ENCODE measurements at regions not wholly inside any gene's neighbourhood (a gene's known extent, or its start where the extent isn't known, plus 50 kb on each side); places are given as distances from the start of the nearest gene placed in this dataset.

DNA sequence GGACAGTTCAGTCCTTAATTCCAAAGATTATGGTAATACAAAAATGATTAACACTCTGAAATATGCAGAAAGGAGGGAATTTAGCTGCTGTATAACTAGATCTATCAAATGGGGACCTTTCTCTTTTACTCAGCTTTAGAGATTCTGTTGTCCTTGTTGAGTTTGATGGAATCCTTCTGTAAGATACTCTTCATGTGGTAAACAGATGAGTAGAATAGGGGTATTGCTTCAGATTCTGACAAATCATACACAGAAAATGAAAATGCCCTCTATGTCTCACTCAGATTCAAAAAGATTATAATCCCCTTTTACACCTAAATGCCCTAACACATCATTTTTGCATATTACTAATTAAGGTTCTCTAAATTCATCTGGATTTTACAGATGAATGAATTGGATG is 50.7 kb downstream of the ARHGAP35 start:
- no peak for DNase-seq (ENCODE audit: low spot score)

DNA sequence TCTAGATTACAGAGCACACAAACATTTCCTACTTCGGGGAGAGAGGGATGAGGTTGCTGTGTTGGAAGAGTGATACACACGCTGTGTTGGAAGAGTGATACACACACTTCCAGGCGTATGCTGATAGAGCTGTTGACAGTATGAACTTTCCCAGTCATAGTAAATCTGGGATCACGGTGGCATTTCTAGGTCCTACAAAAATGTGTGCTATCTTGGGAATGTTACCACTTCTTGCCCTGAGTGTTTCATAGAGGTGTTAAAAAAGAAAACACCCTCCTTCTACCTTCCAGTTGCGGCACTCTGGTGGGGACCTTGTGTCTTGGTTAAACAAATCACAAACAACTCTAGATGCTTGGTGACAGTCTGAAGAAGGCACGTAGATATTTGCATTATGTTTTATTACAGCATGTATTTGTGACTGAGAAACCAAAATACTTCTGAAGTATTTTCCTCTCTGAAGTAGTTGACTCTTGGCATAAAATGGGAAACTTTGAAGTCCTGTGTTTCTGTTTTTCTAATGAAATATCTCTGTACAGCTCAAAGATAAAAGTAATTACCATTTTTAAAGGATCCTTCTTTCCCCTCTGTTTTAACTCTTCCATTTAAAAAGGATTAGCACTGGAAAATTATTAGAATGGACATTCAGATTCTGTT is 52.5 kb downstream of the ARHGAP35 start:
- no peak for DNase-seq (ENCODE audit: low spot score)

DNA sequence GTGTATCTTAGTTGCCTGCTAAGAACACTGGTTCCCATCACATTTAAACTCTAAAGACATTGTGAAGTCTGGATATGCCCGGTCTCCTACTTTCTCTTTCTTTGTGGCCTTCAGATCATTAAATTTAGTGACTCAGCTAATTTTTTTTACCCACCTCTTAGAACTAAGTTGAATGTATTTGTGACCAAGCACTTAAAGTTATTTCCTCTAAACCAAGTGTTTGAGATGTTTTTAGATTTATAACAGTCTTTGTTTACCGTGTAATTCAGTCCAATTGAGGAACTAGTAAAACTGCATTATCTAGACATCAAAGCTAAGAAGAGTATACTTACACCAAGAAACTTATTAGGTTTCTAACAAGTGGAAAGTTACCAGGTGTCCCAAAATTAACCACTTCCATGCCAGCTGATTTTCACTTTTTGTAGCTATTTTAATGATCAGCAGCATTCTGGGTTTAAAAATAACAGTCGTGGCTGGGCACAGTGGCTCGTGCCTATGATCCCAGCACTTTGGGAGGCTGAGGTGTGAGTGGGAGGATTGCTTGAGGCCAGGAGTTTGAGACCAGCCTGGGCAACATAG is 53.1 kb downstream of the ARHGAP35 start:
- DNase-seq (ENCODE audit: low spot score): no peak

DNA sequence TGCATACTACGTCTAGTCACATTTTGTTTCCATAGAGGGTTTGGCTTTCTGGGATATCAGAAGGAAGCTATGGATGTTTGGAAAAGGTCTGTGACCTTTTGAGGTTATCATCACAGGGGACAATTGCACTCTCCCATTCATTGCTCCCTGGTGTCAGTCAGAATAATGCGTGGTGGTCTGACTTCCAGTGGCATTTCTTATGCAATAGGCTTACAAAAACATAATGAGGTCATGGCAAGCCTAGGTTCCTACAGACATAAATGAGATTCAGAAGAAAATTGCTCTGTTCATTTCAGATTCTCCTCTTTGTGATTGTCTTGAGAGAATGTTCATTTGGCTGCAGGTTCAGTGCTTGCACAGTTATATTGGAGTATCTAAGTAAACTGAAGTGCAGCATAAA is 54.6 kb downstream of the ARHGAP35 start:
- no peak for DNase-seq (ENCODE audit: low spot score)

DNA sequence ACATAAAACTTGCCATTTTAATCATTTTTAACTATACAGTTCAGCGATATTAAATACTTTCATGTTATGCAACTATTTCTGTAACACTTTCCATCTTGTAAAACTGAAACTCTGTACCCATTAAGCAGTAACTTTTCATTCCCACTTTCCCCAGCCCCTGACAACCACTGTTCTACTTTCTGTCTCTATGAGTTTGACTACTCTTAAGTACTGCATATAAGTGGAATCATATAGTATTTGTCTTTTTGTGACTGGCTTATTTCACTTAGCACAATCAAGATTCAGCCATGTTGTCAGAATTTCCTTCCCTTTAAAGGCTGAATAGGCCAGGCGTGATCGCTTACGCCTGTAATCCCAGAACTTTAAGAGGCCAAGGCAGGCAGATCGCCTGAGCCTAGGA is 56.2 kb downstream of the ARHGAP35 start:
- no peak for DNase-seq (ENCODE audit: low spot score)

DNA sequence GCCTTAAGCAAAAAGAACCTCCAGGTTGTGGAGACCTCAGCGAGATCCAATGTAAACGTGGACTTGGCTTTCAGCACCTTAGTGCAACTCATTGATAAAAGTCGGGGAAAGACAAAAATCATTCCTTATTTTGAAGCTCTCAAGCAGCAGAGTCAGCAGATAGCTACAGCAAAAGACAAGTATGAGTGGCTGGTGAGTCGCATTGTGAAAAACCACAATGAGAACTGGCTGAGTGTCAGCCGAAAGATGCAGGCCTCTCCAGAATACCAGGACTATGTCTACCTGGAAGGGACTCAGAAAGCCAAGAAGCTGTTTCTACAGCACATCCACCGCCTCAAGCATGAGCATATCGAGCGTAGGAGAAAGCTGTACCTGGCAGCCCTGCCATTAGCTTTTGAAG is 58.5 kb downstream of the ARHGAP35 start:
- no peak for DNase-seq (ENCODE audit: low spot score)

DNA sequence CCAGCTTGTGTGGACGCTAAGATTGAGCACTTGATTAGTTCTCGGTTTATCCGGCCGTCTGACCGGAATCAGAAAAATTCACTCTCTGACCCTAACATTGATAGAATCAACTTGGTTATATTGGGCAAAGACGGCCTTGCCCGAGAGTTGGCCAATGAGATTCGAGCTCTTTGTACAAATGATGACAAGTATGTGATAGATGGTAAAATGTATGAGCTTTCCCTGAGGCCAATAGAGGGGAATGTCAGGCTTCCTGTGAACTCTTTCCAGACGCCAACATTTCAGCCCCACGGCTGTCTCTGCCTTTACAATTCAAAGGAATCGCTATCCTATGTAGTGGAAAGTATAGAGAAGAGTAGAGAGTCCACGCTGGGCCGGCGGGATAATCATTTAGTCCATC is 59.6 kb downstream of the ARHGAP35 start:
- no peak for DNase-seq (ENCODE audit: low spot score)

DNA sequence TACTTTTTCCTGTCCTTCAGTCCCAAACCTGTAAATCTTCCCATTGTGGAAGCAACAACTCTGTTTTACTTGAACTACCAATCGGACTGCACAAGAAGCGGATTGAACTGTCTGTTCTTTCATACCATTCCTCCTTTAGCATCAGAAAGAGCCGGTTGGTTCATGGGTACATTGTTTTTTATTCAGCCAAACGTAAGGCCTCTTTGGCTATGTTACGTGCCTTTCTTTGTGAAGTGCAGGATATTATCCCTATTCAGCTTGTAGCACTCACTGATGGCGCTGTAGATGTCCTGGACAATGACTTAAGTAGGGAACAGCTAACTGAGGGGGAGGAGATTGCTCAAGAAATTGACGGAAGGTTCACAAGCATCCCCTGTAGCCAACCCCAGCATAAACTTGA is 60.3 kb downstream of the ARHGAP35 start:
- no peak for DNase-seq (ENCODE audit: low spot score)

DNA sequence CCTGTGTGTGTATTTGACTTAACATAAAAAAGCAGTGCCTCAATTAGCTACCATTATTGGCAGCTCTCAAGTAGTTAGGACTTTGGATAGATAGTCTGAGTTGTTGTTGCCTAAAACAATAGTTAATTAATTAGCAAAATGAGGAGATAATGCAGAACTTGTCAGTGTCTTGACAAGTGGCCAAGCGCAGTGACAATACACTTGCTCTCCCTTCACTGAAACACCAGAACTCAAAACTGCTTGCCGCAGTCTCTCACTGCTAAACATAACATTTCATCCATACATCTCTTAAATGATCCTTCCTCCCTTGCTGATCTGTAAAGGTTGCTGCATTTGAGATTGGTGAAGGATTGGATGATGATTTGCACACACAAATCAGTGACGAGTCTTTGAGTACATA is 61.7 kb downstream of the ARHGAP35 start:
- peak; percentile 65 for DNase-seq (ENCODE audit: low spot score)

DNA sequence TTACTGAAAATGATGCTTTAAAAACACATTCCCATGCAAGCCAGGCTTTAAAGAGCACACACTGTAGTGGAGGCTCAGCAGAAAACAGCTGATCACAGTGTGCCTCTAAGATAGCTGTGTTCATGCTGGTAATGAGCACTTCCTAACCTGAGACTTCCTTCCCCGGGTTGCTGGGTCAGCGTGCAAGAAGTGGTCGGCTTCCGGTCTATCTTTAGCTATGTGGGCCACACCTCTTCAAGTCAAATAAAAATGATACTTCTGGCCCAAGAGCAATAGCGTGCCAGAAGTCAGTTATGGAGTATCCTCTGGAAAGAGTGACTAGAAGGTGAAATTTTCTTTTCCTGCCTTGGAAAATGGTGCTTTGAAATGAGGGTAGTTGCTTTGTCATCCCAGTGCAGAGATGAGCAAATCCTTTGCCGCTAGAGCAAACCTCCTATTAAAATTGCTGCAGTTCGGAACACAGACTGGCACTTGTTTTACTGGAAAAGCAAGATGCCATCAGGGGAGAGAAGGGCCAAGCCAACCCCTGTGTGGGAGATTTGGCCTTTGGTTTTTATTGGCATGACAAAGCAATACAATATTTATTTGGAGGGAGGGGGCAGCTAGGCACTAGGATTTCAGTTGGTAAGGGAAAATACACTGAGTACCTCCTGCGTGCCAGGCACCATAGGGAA is 64.2 kb downstream of the ARHGAP35 start:
- peak; percentile 51 for DNase-seq (ENCODE audit: low spot score)

DNA sequence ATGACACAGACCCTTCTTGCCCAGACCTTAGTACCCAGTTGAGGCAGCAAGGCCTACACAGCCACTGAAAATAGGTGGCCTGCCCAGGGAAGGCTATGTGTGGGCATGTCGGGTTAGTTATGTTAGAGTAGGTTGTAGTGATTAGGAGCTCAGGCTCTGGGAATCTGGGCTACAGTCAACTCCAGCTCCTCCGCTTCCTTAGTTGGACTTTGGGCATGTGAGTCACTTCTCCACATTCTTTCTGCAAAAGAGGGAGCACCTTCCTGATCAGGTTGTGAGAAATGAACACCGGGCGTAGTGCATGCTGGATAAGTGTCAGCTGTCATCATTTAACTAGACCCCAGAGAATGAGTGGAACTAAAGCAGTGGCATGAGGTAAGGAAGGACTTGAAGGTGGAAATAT is 64.8 kb downstream of the ARHGAP35 start:
- no peak for DNase-seq (ENCODE audit: low spot score)

DNA sequence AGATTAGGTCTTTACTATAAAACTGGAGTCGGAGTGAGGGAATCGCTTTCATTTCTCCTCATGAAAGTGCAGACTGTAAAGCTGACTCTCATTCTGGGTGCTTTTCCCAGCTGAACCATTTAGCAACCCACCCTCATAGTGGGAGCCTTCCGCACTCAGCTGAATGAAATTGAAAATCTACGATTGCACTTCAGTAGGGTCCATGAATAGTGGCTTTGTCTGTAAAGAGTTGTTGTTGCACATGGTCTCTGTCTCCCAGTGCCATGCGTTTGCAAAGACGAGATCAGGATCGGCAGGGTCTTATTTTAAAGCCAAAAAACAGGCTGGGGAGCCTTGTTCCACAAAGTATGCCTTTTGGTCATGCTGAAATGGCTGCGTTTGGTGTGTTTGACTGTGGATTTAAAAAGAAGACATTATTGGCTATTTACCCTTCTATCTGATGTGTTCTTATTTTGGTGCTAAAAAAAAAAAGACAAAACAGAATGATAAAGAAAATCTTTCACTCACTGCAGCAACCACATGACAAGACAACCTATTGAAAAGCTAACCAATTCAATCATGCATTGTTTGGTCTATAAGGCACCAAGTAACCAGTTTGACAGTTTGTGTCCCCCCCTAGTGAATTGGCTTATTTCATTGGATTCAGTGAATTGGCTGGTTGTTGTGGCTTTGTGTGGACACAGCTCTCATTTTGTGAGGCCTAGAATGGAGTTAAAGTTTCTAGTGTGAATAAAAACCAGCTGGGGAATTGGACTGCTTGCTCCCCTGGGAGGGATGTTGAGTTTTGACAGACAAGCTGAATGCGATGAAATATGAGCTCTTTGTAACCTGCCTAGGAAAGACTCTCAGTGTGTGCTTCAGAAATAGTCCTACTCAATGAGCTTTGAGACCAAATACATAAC is 65.6 kb downstream of the ARHGAP35 start:
- DNase-seq (ENCODE audit: low spot score): peak; percentile 97

DNA sequence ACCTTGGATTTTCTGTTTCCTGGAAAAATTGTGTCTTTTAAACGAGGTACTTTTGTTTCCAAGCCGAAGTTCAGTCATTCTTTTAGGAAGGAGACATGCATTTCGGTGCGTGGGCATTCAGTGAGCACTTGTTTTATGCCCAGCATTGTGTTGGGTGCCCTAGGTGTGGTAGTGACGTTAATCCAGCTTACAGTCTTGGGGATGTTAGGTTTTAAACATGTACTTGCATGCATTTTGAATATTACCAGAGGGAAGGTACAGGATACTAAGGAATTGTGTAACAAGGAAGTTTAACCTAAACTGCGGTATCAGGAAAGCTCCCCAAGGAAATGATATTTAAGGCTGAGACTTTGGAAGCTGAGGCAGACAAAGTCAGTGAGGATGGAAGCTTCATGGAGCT is 66.3 kb downstream of the ARHGAP35 start:
- peak; percentile 69 for DNase-seq (ENCODE audit: low spot score)

DNA sequence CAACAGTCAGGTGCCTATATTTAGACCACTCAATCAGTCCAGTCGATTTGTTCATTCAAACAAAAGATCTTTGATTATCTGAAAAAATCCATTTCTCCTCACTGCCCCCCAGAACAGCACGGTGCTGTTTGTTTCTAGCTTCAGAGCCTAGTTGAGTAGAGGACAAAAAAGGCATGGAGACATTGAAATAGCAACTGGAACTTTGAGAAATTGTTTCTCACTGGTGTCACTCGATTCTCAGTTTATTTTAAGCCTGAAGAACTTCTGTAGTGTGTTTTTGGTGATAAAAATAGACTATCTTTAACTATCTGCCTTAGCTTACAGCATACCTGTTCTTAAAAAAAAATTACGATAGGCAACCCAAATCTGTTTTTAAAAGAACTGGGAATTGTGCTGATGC is 67.1 kb downstream of the ARHGAP35 start:
- DNase-seq (ENCODE audit: low spot score): no peak

DNA sequence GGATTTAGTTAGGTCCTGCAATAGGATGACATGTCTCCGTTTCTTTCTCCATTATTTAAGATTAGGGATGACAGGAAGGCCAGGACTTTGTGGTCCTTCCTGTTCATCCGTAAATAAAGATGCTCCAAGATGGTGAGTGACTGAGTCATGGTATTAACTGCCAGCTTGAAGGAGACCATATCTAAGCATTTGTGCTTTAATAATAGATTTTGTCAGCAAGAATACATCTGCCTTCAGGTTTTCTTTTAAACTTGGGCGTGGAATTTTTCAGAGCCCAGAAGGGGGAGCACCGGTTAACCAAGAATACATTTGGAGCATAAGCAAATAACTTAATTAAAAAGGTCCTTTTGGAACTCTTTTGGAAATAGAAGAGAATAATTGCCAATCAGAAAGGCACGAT is 68.2 kb downstream of the ARHGAP35 start:
- no peak for DNase-seq (ENCODE audit: low spot score)

DNA sequence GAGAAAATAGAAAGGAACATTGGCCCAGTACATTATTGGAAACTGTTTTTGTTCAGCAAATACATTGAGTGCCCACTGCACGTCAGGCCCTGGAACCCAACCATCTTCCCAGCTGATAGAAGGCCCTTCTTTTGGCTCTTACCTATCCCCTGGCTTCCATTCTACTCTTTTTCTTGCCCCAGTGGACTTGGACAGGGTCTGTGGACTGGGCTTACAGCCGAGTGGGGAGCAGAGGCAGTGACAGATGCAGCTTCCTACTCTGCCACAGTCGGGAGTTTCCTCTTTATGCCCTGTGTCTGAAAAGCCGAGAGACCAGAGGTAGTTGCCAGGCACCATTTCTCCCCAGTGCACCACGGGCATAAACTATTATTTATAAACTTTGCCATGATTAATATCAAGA is 70.4 kb downstream of the ARHGAP35 start:
- peak; percentile 67 for DNase-seq (ENCODE audit: low spot score)

DNA sequence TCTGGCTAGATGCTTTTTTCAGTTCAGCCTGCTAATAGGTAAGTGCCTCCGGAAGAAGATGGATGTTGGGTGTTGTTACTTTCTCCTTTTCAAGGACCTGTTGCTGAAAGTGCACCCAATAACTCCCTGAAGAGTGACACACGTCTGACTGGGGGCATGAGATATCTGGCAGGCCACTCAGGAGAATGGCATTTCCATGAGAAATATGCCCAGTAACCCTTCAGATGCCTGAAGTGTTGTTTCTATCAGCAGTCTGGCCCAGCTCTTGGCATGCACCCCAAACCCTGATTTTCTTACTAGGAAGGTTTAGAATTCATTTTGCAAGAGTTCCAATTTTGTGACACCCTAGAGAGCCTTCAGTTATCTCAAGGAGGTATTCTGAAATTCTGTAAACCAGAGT is 71.5 kb downstream of the ARHGAP35 start:
- no peak for DNase-seq (ENCODE audit: low spot score)

DNA sequence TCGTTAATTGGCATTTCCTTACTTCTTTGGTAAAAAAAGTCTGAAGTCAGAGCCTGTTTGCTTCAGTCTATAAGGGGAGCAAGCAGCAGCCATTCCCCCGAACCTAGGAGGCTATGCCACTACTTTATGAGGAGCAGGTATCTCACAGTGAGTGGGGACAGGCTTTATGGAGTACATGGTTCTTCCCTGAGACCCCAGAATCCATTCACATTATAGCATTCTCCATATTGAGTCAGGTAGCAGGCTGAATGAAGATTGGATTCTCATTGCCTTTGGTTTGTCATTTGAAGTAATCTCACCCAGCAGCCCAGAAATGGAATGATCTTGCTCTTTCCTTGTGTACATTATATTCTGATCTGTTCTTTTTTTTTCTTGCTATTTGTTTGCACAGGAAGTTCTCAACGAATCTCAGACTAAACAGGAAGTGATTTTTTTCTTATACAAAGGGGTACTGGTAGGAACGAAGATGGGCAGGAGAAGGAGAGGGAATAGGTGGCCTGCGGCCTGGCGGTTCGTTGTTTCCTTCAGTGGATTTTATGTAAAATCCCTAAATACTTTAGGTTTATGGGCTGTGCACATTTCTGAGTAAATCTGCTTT is 74.4 kb downstream of the ARHGAP35 start:
- no peak for DNase-seq (ENCODE audit: low spot score)

DNA sequence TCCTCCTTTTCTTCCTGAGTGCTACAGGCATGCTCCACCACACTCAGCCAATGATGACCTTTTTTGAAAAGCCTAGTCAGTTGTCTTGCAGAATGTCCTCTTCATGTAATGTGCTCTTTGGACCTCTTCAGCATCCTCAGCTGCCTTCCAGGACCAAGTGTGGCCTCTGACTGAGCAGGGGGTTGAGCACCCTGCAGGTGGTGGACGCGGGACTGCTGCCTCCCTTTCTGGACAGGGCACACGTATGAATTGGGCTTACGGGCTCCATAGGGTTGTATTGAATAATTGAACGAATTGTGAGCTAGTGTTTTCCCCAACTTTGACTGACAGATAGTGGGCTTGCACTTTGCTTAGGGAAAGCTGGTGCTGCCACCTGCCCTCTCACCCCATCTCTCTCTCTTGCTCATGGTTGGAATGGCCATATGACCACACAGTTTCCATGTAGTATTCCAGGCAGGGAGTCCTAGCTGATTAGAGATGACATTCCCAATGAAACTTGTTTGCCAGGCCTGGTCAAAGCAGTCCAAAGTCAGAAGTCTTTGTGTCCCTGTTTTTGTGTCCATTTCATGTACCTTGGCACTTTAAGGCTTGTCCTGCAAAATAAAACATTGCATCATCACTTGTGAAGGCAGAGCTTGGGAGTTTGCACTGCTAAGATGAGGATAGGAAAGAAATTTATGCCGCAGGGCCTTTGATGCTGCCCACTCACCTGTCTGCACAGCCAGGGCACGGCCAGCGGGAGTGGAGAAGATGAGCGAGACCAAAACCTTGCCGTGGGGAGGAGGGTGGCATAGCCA is 76.3 kb upstream of the NPAS1 start:
- DNase-seq (ENCODE audit: low spot score): no peak

DNA sequence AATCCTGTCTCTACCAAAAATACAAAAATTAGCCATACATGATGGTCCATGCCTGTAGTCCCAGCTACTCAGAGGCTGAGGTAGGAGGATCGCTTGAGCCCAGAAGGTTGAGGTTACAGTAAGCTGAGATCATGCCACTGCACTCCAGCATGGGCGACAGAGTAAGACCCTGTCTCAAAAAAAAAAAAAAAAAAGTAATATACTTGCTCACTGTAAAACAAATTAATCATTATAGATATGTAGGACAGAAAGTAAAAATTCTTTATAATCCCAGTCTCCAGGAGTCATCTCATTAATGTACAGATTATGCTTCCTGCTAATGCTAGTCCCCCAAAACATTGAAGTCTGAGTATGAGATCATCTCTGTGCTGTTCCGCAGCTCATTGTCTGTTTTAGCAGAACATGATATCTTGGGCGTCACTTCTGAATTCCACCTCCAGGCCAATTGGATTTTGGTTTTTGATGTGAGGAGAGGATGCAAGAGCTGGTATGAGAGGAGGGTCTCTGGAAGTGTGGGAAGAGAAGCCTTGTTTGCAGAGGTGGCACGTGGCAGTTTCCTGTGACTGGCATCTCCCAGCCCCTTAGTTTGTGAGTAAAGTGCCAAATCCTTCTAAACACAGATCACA is 75.4 kb upstream of the NPAS1 start:
- no peak for DNase-seq (ENCODE audit: low spot score)

Measured in globus pallidus (tissue), 1 donor.